ENCODE measurements at regions not wholly inside any gene's neighbourhood (a gene's known extent, or its start where the extent isn't known, plus 50 kb on each side); places are given as distances from the start of the nearest gene placed in this dataset.

GRCh38 chrX:16033331-16033730, 90.0 kb upstream of the GRPR start:
- Histone ChIP-seq H3K27me3 (ENCODE audit: insufficient read depth, low read length) (no peaks in the 10 kb centered on the region), H3K4me1 (ENCODE audit: control insufficient read depth in 1 of 2, insufficient read depth in 2 of 2, low read length in 2 of 2) (no peaks in the 10 kb centered on the region), H3K36me3 (ENCODE audit: control insufficient read depth in 1 of 2, insufficient read depth in 2 of 2, low read length in 2 of 2) (no peaks in the 10 kb centered on the region), H3K4me3 (ENCODE audit: low read depth, low read length) (no peak overlapping the region), H3K79me1 (ENCODE audit: low read length) (no peaks in the 10 kb centered on the region), H2BK120ac (ENCODE audit: insufficient read depth, low read length, poor library complexity) (no peak overlapping the region), H4K91ac (ENCODE audit: low read depth, low read length) (no peak overlapping the region), H3K79me2 (ENCODE audit: control insufficient read depth, insufficient read depth, low read length, poor library complexity) (no peaks in the 10 kb centered on the region), H3K14ac (ENCODE audit: low read length) (no peak overlapping the region), H3K18ac (ENCODE audit: low read length) (no peak overlapping the region), H3K4ac (ENCODE audit: low read depth, low read length) (no peak overlapping the region), H2BK12ac (ENCODE audit: low read length) (no peak overlapping the region), H3K23ac (ENCODE audit: low read length) (no peak overlapping the region), H2BK5ac (ENCODE audit: low read depth, low read length, poor library complexity) (no peak overlapping the region), H3K27ac (ENCODE audit: low read depth, low read length) (no peak overlapping the region), H4K8ac (ENCODE audit: low read depth, low read length) (no peak overlapping the region), H2AFZ (ENCODE audit: insufficient read depth, low read length, poor library complexity) (no peak overlapping the region), H2AK5ac (ENCODE audit: low read length) (no peak overlapping the region), H3K9ac (ENCODE audit: low read length) (no peak overlapping the region), H3K9me3 (ENCODE audit: insufficient read depth, low read depth, low read length) (no peaks in the 10 kb centered on the region), H3K4me2 (ENCODE audit: low read length) (no peak overlapping the region), H4K12ac (ENCODE audit: low read depth, low read length) (no peak overlapping the region)
- WGBS (ENCODE audit: extremely low coverage, insufficient coverage, insufficient read length) = no CpG with 5 or more reads among the region's 4 CpGs
- no peak for DNase-seq

- H3K79me2 ChIP-seq (ENCODE audit: control insufficient read depth, insufficient read depth, low read length, poor library complexity) = no peaks in the 10 kb centered on the region
- H2BK12ac ChIP-seq (ENCODE audit: low read length) = no peak overlapping the region
- H3K4ac ChIP-seq (ENCODE audit: low read depth, low read length) = no peak overlapping the region
- no peak overlapping the region for H2AFZ ChIP-seq (ENCODE audit: insufficient read depth, low read length, poor library complexity)
- H2BK5ac ChIP-seq (ENCODE audit: low read depth, low read length, poor library complexity) = no peak overlapping the region
- no peak overlapping the region for H4K8ac ChIP-seq (ENCODE audit: low read depth, low read length)
- no peak overlapping the region for H3K4me2 ChIP-seq (ENCODE audit: low read length)
- no peak overlapping the region for H4K91ac ChIP-seq (ENCODE audit: low read depth, low read length)
- no peak overlapping the region for H3K27ac ChIP-seq (ENCODE audit: low read depth, low read length)
- no peak overlapping the region for H3K9ac ChIP-seq (ENCODE audit: low read length)
- H3K4me1 ChIP-seq (ENCODE audit: control insufficient read depth in 1 of 2, insufficient read depth in 2 of 2, low read length in 2 of 2) = no peaks in the 10 kb centered on the region
- no peaks in the 10 kb centered on the region for H3K9me3 ChIP-seq (ENCODE audit: insufficient read depth, low read depth, low read length)
- H3K23ac ChIP-seq (ENCODE audit: low read length) = no peak overlapping the region
- no peak overlapping the region for H2BK120ac ChIP-seq (ENCODE audit: insufficient read depth, low read length, poor library complexity)
- no peaks in the 10 kb centered on the region for H3K79me1 ChIP-seq (ENCODE audit: low read length)
- H3K27me3 ChIP-seq (ENCODE audit: insufficient read depth, low read length) = no peaks in the 10 kb centered on the region
- H3K36me3 ChIP-seq (ENCODE audit: control insufficient read depth in 1 of 2, insufficient read depth in 2 of 2, low read length in 2 of 2) = no peaks in the 10 kb centered on the region
- no peak overlapping the region for H2AK5ac ChIP-seq (ENCODE audit: low read length)
- H3K4me3 ChIP-seq (ENCODE audit: low read depth, low read length) = no peak overlapping the region
- no peak overlapping the region for H4K12ac ChIP-seq (ENCODE audit: low read depth, low read length)
- no peak for DNase-seq
- no CpG with 5 or more reads among the region's 1 CpG for WGBS (ENCODE audit: extremely low coverage, insufficient coverage, insufficient read length)
- H3K18ac ChIP-seq (ENCODE audit: low read length) = no peak overlapping the region
- no peak overlapping the region for H3K14ac ChIP-seq (ENCODE audit: low read length)
Observed at GRCh38 chrX:16028576-16028975, 94.8 kb upstream of the GRPR start.

- Histone ChIP-seq H3K23ac (ENCODE audit: low read length) (no peak overlapping the region), H2AK5ac (ENCODE audit: low read length) (no peak overlapping the region), H3K9me3 (ENCODE audit: insufficient read depth, low read depth, low read length) (no peaks in the 10 kb centered on the region), H2BK120ac (ENCODE audit: insufficient read depth, low read length, poor library complexity) (no peak overlapping the region), H3K4me3 (ENCODE audit: low read depth, low read length) (no peak overlapping the region), H3K79me1 (ENCODE audit: low read length) (no peaks in the 10 kb centered on the region), H4K12ac (ENCODE audit: low read depth, low read length) (no peak overlapping the region), H4K8ac (ENCODE audit: low read depth, low read length) (no peak overlapping the region), H3K14ac (ENCODE audit: low read length) (no peak overlapping the region), H3K9ac (ENCODE audit: low read length) (no peak overlapping the region), H3K4me2 (ENCODE audit: low read length) (no peak overlapping the region), H2AFZ (ENCODE audit: insufficient read depth, low read length, poor library complexity) (no peak overlapping the region), H2BK5ac (ENCODE audit: low read depth, low read length, poor library complexity) (no peak overlapping the region), H3K27ac (ENCODE audit: low read depth, low read length) (no peak overlapping the region), H3K27me3 (ENCODE audit: insufficient read depth, low read length) (no peaks in the 10 kb centered on the region), H3K4me1 (ENCODE audit: control insufficient read depth in 1 of 2, insufficient read depth in 2 of 2, low read length in 2 of 2) (no peaks in the 10 kb centered on the region), H3K36me3 (ENCODE audit: control insufficient read depth in 1 of 2, insufficient read depth in 2 of 2, low read length in 2 of 2) (no peaks in the 10 kb centered on the region), H4K91ac (ENCODE audit: low read depth, low read length) (no peak overlapping the region), H3K4ac (ENCODE audit: low read depth, low read length) (no peak overlapping the region), H2BK12ac (ENCODE audit: low read length) (no peak overlapping the region), H3K79me2 (ENCODE audit: control insufficient read depth, insufficient read depth, low read length, poor library complexity) (no peaks in the 10 kb centered on the region), H3K18ac (ENCODE audit: low read length) (no peak overlapping the region)
- WGBS (ENCODE audit: extremely low coverage, insufficient coverage, insufficient read length) = no CpG with 5 or more reads among the region's 9 CpGs
- DNase-seq = no peak
Observed at GRCh38 chrX:16023790-16024734, 99.3 kb upstream of the GRPR start.

- Histone ChIP-seq H2BK120ac (ENCODE audit: insufficient read depth, low read length, poor library complexity) (no peak overlapping the region), H3K23ac (ENCODE audit: low read length) (no peak overlapping the region), H3K9me3 (ENCODE audit: insufficient read depth, low read depth, low read length) (no peaks in the 10 kb centered on the region), H2BK12ac (ENCODE audit: low read length) (no peak overlapping the region), H3K4me3 (ENCODE audit: low read depth, low read length) (no peak overlapping the region), H3K4ac (ENCODE audit: low read depth, low read length) (no peak overlapping the region), H2AFZ (ENCODE audit: insufficient read depth, low read length, poor library complexity) (no peak overlapping the region), H3K79me1 (ENCODE audit: low read length) (no peaks in the 10 kb centered on the region), H3K36me3 (ENCODE audit: control insufficient read depth in 1 of 2, insufficient read depth in 2 of 2, low read length in 2 of 2) (no peaks in the 10 kb centered on the region), H3K9ac (ENCODE audit: low read length) (no peak overlapping the region), H3K14ac (ENCODE audit: low read length) (no peak overlapping the region), H3K4me2 (ENCODE audit: low read length) (no peak overlapping the region), H4K12ac (ENCODE audit: low read depth, low read length) (no peak overlapping the region), H3K27ac (ENCODE audit: low read depth, low read length) (no peak overlapping the region), H2BK5ac (ENCODE audit: low read depth, low read length, poor library complexity) (no peak overlapping the region), H3K18ac (ENCODE audit: low read length) (no peak overlapping the region), H2AK5ac (ENCODE audit: low read length) (no peak overlapping the region), H3K79me2 (ENCODE audit: control insufficient read depth, insufficient read depth, low read length, poor library complexity) (no peaks in the 10 kb centered on the region), H3K27me3 (ENCODE audit: insufficient read depth, low read length) (no peaks in the 10 kb centered on the region), H4K8ac (ENCODE audit: low read depth, low read length) (no peak overlapping the region), H4K91ac (ENCODE audit: low read depth, low read length) (no peak overlapping the region), H3K4me1 (ENCODE audit: control insufficient read depth in 1 of 2, insufficient read depth in 2 of 2, low read length in 2 of 2) (no peaks in the 10 kb centered on the region)
- DNase-seq = no peak
- WGBS (ENCODE audit: extremely low coverage, insufficient coverage, insufficient read length) = no CpG with 5 or more reads among the region's 1 CpG
Observed at GRCh38 chrX:16022580-16023200, 100.7 kb upstream of the GRPR start.

Measured in trophoblast cell (in vitro differentiated cells and primary cell).